ENCODE measurements at regions not wholly inside any gene's neighbourhood (a gene's known extent, or its start where the extent isn't known, plus 50 kb on each side); places are given as distances from the start of the nearest gene placed in this dataset.

- H2BK20ac ChIP-seq (ENCODE audit: low read depth, low read length) = no peak overlapping the region
- no peak for DNase-seq
- H3K4me2 ChIP-seq (ENCODE audit: low read depth, low read length) = no peak overlapping the region
- no peak overlapping the region for H3K56ac ChIP-seq (ENCODE audit: extremely low read depth, insufficient read depth, low read length)
- no peak overlapping the region for H3K23ac ChIP-seq (ENCODE audit: low read depth, low read length)
- H3K9ac ChIP-seq (ENCODE audit: low read depth, low read length) = no peak overlapping the region
- H3K18ac ChIP-seq (ENCODE audit: low read depth, low read length) = no peak overlapping the region
- dilution Hi-C loops (cut with HindIII; ENCODE audit: low sequenced_read_pairs, unreplicated experiment) (loop anchor here (25.0 kb wide), 1 partner anchor 198 kb away; no protein-coding TSS in a partner anchor), intact Hi-C loops (cut with micrococcal nuclease) (no loop called here), in situ Hi-C loops (cut with MboI; ENCODE audit: low sequenced_read_pairs) (no loop called here)
- ChIA-PET CTCF (no interaction called here), POLR2A (ENCODE audit: unreplicated experiment) (no interaction called here)
- no peak overlapping the region for H2BK5ac ChIP-seq (ENCODE audit: low read depth, low read length, poor library complexity, severe bottlenecking)
- no peak overlapping the region for H3K14ac ChIP-seq (replicated peaks; ENCODE audit: low read depth, low read length)
- no peak overlapping the region for H2AK9ac ChIP-seq (replicated peaks; ENCODE audit: low read depth, low read length, poor library complexity)
- no peaks in the 10 kb centered on the region for H3K36me3 ChIP-seq (ENCODE audit: control insufficient read depth, insufficient read depth, low read length)
- no peak overlapping the region for H3K4me3 ChIP-seq (ENCODE audit: insufficient read depth, low read depth, low read length)
- no peaks in the 10 kb centered on the region for H3K4me1 ChIP-seq (ENCODE audit: control insufficient read depth, insufficient read depth, low read length)
- H4K8ac ChIP-seq (ENCODE audit: low read depth in 2 of 2, low read length in 2 of 2) = no peak overlapping the region
- H4K20me1 ChIP-seq (ENCODE audit: insufficient read depth, low read length) = no peaks in the 10 kb centered on the region
- no peak overlapping the region for H3K4ac ChIP-seq (ENCODE audit: low read depth, low read length)
- TF ChIP-seq POLR2A (IDR thresholded peaks at IDR 0.05; ENCODE audit: low read depth, low read length) = no peak
- TF ChIP-seq MAZ (IDR thresholded peaks at IDR 0.05; ENCODE audit: borderline replicate concordance, low read depth, low read length) = no peak
- no peak for TF ChIP-seq USF2 (IDR thresholded peaks at IDR 0.05; ENCODE audit: low read depth, low read length)
- no peak for TF ChIP-seq MAFK (IDR thresholded peaks at IDR 0.05; ENCODE audit: low read depth, low read length)
- no peak for TF ChIP-seq CHD1 (IDR thresholded peaks at IDR 0.05; ENCODE audit: low read depth, low read length)
- TF ChIP-seq RCOR1 (IDR thresholded peaks at IDR 0.05; ENCODE audit: insufficient replicate concordance, low read length) = no peak
- no peak for TF ChIP-seq RAD21 (IDR thresholded peaks at IDR 0.05; ENCODE audit: low read length)
- TF ChIP-seq MXI1 (IDR thresholded peaks at IDR 0.05; ENCODE audit: borderline replicate concordance, low read depth, low read length) = no peak
- no peak for TF ChIP-seq CTCF (conservative IDR thresholded peaks at IDR 0.05; ENCODE audit: low read depth, low read length)
- no peak for TF ChIP-seq SMC3 (IDR thresholded peaks at IDR 0.05; ENCODE audit: low read depth, low read length)
- TF ChIP-seq NFE2L2 (IDR thresholded peaks at IDR 0.05; ENCODE audit: low read depth, low read length) = no peak
- no peak for TF ChIP-seq FOS (IDR thresholded peaks at IDR 0.05; ENCODE audit: low read depth, low read length)
- no peak for TF ChIP-seq CEBPB (IDR thresholded peaks at IDR 0.05; ENCODE audit: low read depth, low read length)
- no peak for TF ChIP-seq ELK1 (IDR thresholded peaks at IDR 0.05; ENCODE audit: borderline replicate concordance, low read depth, low read length)
- no peak for ATAC-seq (ENCODE audit: low read depth)
- BruUV-seq (replicated peaks) = no TSS peak
- H4K91ac ChIP-seq (ENCODE audit: insufficient read depth, low read depth, low read length) = no peak overlapping the region
- WGBS, 2 experiments (ENCODE audit: extremely low coverage in 2 of 2, insufficient read length in 1 of 2) = no CpG with 5 or more reads among the region's 2 CpGs
- H2AK5ac ChIP-seq (ENCODE audit: low read depth, low read length) = no peak overlapping the region
- no peaks in the 10 kb centered on the region for H3K9me3 ChIP-seq (ENCODE audit: control insufficient read depth, insufficient read depth, low read length)
- no peak overlapping the region for H2BK15ac ChIP-seq (ENCODE audit: low read depth, low read length)
- H2BK120ac ChIP-seq (ENCODE audit: low read depth, low read length) = no peak overlapping the region
- H3K9me1 ChIP-seq (ENCODE audit: insufficient read depth, low read length) = peaks cover 2% of the 10 kb centered on the region; the same call in 1 of the 2 replicates
- H2AFZ ChIP-seq (replicated peaks; ENCODE audit: low read length, poor library complexity) = no peak overlapping the region
- no peak overlapping the region for H4K5ac ChIP-seq (ENCODE audit: low read depth, low read length)
- no peaks in the 10 kb centered on the region; the same call in 1 of the 2 replicates for H3K27me3 ChIP-seq (ENCODE audit: control insufficient read depth, insufficient read depth, low read length)
- H3K27ac ChIP-seq (ENCODE audit: insufficient read depth, low read length) = no peak overlapping the region
- no peaks in the 10 kb centered on the region for H3K79me1 ChIP-seq (ENCODE audit: low read depth in 1 of 2, low read length in 2 of 2)
Observed at GRCh38 chr6:166084951-166085350, 82.7 kb downstream of the TBXT start.
